Hepatocyte (in vitro differentiated cells): ENCODE measurements at regions not wholly inside any gene's neighbourhood (a gene's known extent, or its start where the extent isn't known, plus 50 kb on each side); places are given as distances from the start of the nearest gene placed in this dataset.

Source experiments
- DNase-seq: peaks from one replicate; pipeline ENCODE4 v3.0.0-alpha.2; 2016; ENCODE audit warnings: low spot score
- H2AFZ ChIP-seq: fragments of 200-600 bp; sonication (generic); 2 replicates; pipeline ENCODE4 v1.6.0; 2016; ENCODE audit warnings: antibody characterized with exemption, mild to moderate bottlenecking
- H3K27ac ChIP-seq: fragments of 200-600 bp; sonication (generic); 2 replicates; pipeline ENCODE4 v1.5.1; 2016; ENCODE audit warnings: mild to moderate bottlenecking
- H3K27me3 ChIP-seq: fragments of 200-600 bp; sonication (generic); 2 replicates; pipeline ENCODE4 v1.6.1; 2016
- H3K36me3 ChIP-seq: fragments of 200-600 bp; sonication (generic); replicated peaks from 2 replicates; pipeline ENCODE4 v1.5.1; 2016; ENCODE audit warnings: low read depth; ENCODE audit not compliant: insufficient read depth
- H3K4me1 ChIP-seq: fragments of 200-600 bp; sonication (generic); 2 replicates; pipeline ENCODE4 v1.5.1; 2016; ENCODE audit warnings: mild to moderate bottlenecking, moderate library complexity; ENCODE audit not compliant: insufficient read depth
- H3K4me2 ChIP-seq: fragments of 200-600 bp; sonication (generic); 2 replicates; pipeline ENCODE4 v1.6.0; 2016
- H3K4me3 ChIP-seq: fragments of 200-600 bp; sonication (generic); 2 replicates; pipeline ENCODE4 v1.5.1; 2016; ENCODE audit warnings: mild to moderate bottlenecking
- H3K79me2 ChIP-seq: fragments of 200-600 bp; sonication (generic); 2 replicates; pipeline ENCODE4 v1.6.0; 2017; ENCODE audit warnings: mild to moderate bottlenecking
- H3K9me2 ChIP-seq: fragments of 200-600 bp; sonication (generic); replicated peaks from 2 replicates; pipeline ENCODE4 v1.6.0; 2017; ENCODE audit warnings: mild to moderate bottlenecking; ENCODE audit not compliant: insufficient read depth
- H3K9me3 ChIP-seq: fragments of 200-600 bp; sonication (generic); 2 replicates; pipeline ENCODE4 v1.5.1; 2016; ENCODE audit warnings: low read depth, mild to moderate bottlenecking
- H4K20me1 ChIP-seq: fragments of 200-600 bp; sonication (generic); 2 replicates; pipeline ENCODE4 v1.6.0; 2016; ENCODE audit warnings: mild to moderate bottlenecking; ENCODE audit not compliant: insufficient read depth, poor library complexity, severe bottlenecking
- EZH2 ChIP-seq: fragments of 200-600 bp; sonication (generic); IDR thresholded peaks from 2 replicates; pipeline ENCODE4 v1.6.1; 2016; ENCODE audit warnings: antibody characterized with exemption, mild to moderate bottlenecking, borderline replicate concordance
- EZH2phosphoT487 ChIP-seq: fragments of 200-600 bp; sonication (generic); IDR thresholded peaks from one replicate; pipeline ENCODE4 v1.6.1; 2018; ENCODE audit warnings: antibody characterized with exemption, mild to moderate bottlenecking, low read depth, moderate library complexity; ENCODE audit not compliant: unreplicated experiment, severe bottlenecking
- WGBS: methylation state at CpG from one replicate; pipeline ENCODE4 v1.1.6; 2016; ENCODE audit warnings: low lambda C conversion rate; ENCODE audit errors: missing lambda C conversion rate; 5-methylcytosine and 5-hydroxymethylcytosine counted together
- TF ChIP-seq, protein P1 (sequence below): fragments of 200-600 bp; sonication (generic); IDR thresholded peaks from 2 replicates; pipeline ENCODE4 v1.5.1; 2016; ENCODE audit warnings: antibody characterized with exemption, mild to moderate bottlenecking; ENCODE audit not compliant: poor library complexity

DNA sequence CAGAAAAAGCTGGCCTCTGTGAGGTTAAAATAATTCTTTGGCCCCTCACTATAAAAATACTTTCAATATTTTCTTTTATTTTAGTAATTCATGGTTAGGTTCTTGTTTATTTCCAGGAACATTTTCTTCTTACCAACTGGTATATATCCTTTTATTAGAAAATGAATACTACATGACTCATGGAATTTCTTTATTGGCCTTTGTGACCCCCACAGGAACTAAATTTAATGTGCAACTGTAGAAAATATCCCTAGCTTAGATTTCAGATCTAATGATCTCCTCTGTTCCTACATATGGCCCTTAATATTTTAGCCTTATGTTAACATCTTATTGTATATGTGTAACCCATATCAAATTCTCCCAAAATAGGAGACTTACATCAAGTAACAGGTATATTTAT, 429.9 kb downstream of the NR2F1-AS1 start:
- H3K4me2 ChIP-seq, result no peak overlapping the region
- no peaks in the 10 kb centered on the region for H3K9me2 ChIP-seq
- no peaks in the 10 kb centered on the region for H3K36me3 ChIP-seq
- TF ChIP-seq, protein P1, sequence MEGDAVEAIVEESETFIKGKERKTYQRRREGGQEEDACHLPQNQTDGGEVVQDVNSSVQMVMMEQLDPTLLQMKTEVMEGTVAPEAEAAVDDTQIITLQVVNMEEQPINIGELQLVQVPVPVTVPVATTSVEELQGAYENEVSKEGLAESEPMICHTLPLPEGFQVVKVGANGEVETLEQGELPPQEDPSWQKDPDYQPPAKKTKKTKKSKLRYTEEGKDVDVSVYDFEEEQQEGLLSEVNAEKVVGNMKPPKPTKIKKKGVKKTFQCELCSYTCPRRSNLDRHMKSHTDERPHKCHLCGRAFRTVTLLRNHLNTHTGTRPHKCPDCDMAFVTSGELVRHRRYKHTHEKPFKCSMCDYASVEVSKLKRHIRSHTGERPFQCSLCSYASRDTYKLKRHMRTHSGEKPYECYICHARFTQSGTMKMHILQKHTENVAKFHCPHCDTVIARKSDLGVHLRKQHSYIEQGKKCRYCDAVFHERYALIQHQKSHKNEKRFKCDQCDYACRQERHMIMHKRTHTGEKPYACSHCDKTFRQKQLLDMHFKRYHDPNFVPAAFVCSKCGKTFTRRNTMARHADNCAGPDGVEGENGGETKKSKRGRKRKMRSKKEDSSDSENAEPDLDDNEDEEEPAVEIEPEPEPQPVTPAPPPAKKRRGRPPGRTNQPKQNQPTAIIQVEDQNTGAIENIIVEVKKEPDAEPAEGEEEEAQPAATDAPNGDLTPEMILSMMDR, result no peak
- TF ChIP-seq EZH2phosphoT487, result no peak
- TF ChIP-seq EZH2, result no peak
- H3K9me3 ChIP-seq, result no peaks in the 10 kb centered on the region
- H3K27ac ChIP-seq, result no peak overlapping the region
- H2AFZ ChIP-seq, result no peak overlapping the region
- H3K4me3 ChIP-seq, result no peak overlapping the region
- no peaks in the 10 kb centered on the region for H3K4me1 ChIP-seq
- no peak for DNase-seq
- H3K79me2 ChIP-seq, result no peaks in the 10 kb centered on the region
- H4K20me1 ChIP-seq, result no peaks in the 10 kb centered on the region
- no peaks in the 10 kb centered on the region for H3K27me3 ChIP-seq

DNA sequence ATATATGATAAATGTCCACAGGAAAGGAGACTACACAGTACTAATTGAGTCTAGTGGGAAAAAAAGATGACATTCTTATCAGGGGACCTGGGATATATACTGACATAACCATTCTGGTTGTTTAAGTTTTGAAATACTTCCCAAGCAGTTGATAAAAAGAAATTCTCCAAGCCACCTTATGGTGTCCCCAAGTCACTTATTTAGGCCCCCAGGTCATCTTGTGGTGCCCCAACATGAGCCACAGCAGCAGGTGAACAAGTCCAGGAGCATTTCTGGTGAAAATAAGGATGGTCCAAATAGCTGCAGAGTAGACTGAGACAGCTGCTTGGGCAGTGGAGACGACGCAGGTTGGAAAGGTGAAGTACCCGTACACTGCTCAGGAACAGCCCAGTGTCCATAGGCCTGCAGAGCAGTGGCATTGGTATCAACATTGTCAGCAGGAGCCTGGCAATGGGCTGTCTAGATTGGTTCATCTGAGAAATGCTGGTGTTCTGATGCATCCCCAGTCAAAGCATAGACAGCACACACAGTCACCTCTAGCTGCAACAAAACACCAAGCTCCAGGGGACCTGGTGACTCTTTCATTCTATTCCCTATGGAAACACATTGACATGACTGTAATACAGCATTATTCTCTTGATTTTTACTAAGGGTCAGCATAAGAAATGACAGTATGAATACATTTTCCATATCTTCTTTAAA, 430.6 kb downstream of the NR2F1-AS1 start:
- TF ChIP-seq, protein P1, result no peak
- TF ChIP-seq EZH2 (no peak), EZH2phosphoT487 (no peak)
- no peaks in the 10 kb centered on the region for H3K9me3 ChIP-seq
- H3K27ac ChIP-seq, result no peak overlapping the region
- no peaks in the 10 kb centered on the region for H3K79me2 ChIP-seq
- H3K36me3 ChIP-seq, result no peaks in the 10 kb centered on the region
- H3K9me2 ChIP-seq, result no peaks in the 10 kb centered on the region
- WGBS, result 95% methylated on average over 3 of the region's 3 CpGs
- no peak overlapping the region for H3K4me3 ChIP-seq
- DNase-seq, result no peak
- no peak overlapping the region for H3K4me2 ChIP-seq
- no peak overlapping the region for H2AFZ ChIP-seq
- H3K27me3 ChIP-seq, result no peaks in the 10 kb centered on the region
- no peaks in the 10 kb centered on the region for H3K4me1 ChIP-seq
- no peaks in the 10 kb centered on the region for H4K20me1 ChIP-seq

DNA sequence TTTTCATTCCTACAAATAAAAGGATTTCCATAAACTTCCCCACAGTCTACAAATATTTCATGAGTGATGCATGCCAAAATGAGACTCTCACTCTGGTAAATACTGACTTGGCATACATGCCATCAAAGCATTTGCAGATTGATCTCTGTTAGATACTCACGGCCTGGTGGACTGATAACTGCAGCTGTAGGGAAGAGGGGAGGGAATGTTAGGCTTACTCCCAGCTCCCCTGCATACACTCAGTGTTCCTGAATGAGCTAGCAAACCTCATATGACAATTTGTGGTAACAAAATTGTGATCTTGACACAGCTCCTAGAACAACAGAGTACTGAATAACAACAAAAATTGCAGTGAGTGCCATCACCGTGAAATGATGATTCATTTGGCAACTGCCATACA, 435.3 kb downstream of the NR2F1-AS1 start:
- Histone ChIP-seq H3K79me2 (no peaks in the 10 kb centered on the region), H3K9me3 (no peaks in the 10 kb centered on the region), H3K4me1 (no peaks in the 10 kb centered on the region), H3K36me3 (no peaks in the 10 kb centered on the region), H3K27me3 (no peaks in the 10 kb centered on the region), H3K27ac (no peak overlapping the region), H4K20me1 (no peaks in the 10 kb centered on the region), H3K4me2 (no peak overlapping the region), H3K4me3 (no peak overlapping the region), H3K9me2 (no peaks in the 10 kb centered on the region), H2AFZ (no peak overlapping the region)
- no peak for DNase-seq
- no peak for TF ChIP-seq EZH2phosphoT487
- TF ChIP-seq, protein P1, result no peak
- no peak for TF ChIP-seq EZH2
- 96% methylated on average over 2 of the region's 2 CpGs for WGBS
